Smooth muscle cell (in vitro differentiated cells): ENCODE measurements at regions not wholly inside any gene's neighbourhood (a gene's known extent, or its start where the extent isn't known, plus 50 kb on each side); places are given as distances from the start of the nearest gene placed in this dataset.

Experiments used
- DNase-seq: peaks from one replicate; lab custom pipeline; 2025; ENCODE audit not compliant: unreplicated experiment; lab: John Stamatoyannopoulos, UW
- H2AFZ ChIP-seq: fragments of 200-600 bp; sonication (generic); 2 replicates; pipeline ENCODE4 v1.6.0; 2016; ENCODE audit warnings: antibody characterized with exemption, low read depth, mild to moderate bottlenecking
- H3F3A ChIP-seq: fragments of 200-600 bp; sonication (generic); 2 replicates; pipeline ENCODE4 v1.6.0; 2017; ENCODE audit warnings: antibody characterized with exemption, low read depth
- H3K27ac ChIP-seq: fragments of 200-600 bp; sonication (generic); 2 replicates; pipeline ENCODE4 v1.5.1; 2016; ENCODE audit warnings: low read depth, mild to moderate bottlenecking
- H3K27me3 ChIP-seq: fragments of 200-600 bp; sonication (generic); 2 replicates; pipeline ENCODE4 v1.6.1; 2016; ENCODE audit warnings: low read depth, mild to moderate bottlenecking
- H3K36me3 ChIP-seq: fragments of 200-600 bp; sonication (generic); 2 replicates; pipeline ENCODE4 v1.5.1; 2016; ENCODE audit warnings: low read depth
- H3K4me1 ChIP-seq: fragments of 200-600 bp; sonication (generic); 2 replicates; pipeline ENCODE4 v1.5.1; 2016; ENCODE audit warnings: low read depth
- H3K4me2 ChIP-seq: fragments of 200-600 bp; sonication (generic); 2 replicates; pipeline ENCODE4 v1.6.0; 2016; ENCODE audit warnings: mild to moderate bottlenecking
- H3K4me3 ChIP-seq: fragments of 200-600 bp; sonication (generic); 2 replicates; pipeline ENCODE4 v1.5.1; 2016; ENCODE audit warnings: mild to moderate bottlenecking
- H3K79me2 ChIP-seq: fragments of 200-600 bp; sonication (generic); 2 replicates; pipeline ENCODE4 v1.6.0; 2016; ENCODE audit warnings: low read depth, mild to moderate bottlenecking
- H3K9ac ChIP-seq: fragments of 200-600 bp; sonication (generic); 2 replicates; pipeline ENCODE4 v1.6.0; 2016; ENCODE audit warnings: low read depth
- H3K9me3 ChIP-seq: fragments of 200-600 bp; sonication (generic); replicated peaks from 2 replicates; pipeline ENCODE4 v1.5.1; 2016; ENCODE audit warnings: low read depth
- H4K20me1 ChIP-seq: fragments of 200-600 bp; sonication (generic); 2 replicates; pipeline ENCODE4 v1.6.0; 2016; ENCODE audit warnings: low read depth
- CTCF ChIP-seq: fragments of 200-600 bp; sonication (generic); IDR thresholded peaks from 2 replicates; pipeline ENCODE4 v1.5.1; 2017; ENCODE audit warnings: borderline replicate concordance, mild to moderate bottlenecking, antibody characterized with exemption; ENCODE audit not compliant: insufficient read depth, poor library complexity, severe bottlenecking
- WGBS: methylation state at CpG from one replicate; pipeline ENCODE4 v1.1.7; 2016; ENCODE audit warnings: low lambda C conversion rate; 5-methylcytosine and 5-hydroxymethylcytosine counted together

- no peak for TF ChIP-seq CTCF
- no peaks in the 10 kb centered on the region for H3K79me2 ChIP-seq
- 88% methylated on average over 2 of the region's 2 CpGs for WGBS
- H3K9me3 ChIP-seq: no peaks in the 10 kb centered on the region
- no peaks in the 10 kb centered on the region for H3F3A ChIP-seq
- H3K4me1 ChIP-seq: no peaks in the 10 kb centered on the region
- H3K4me2 ChIP-seq: no peak overlapping the region
- no peaks in the 10 kb centered on the region for H3K27me3 ChIP-seq
- H3K4me3 ChIP-seq: no peak overlapping the region
- H3K36me3 ChIP-seq: no peaks in the 10 kb centered on the region
- DNase-seq: no peak
- H3K27ac ChIP-seq: no peak overlapping the region
- H2AFZ ChIP-seq: no peak overlapping the region
- H4K20me1 ChIP-seq: no peaks in the 10 kb centered on the region
- no peak overlapping the region for H3K9ac ChIP-seq
Measured at GRCh38 chr19:20482721-20483120, 82.9 kb downstream of the ZNF737 start.

GRCh38 chr19:20481736-20482135, 83.8 kb downstream of the ZNF737 start:
- Histone ChIP-seq H3F3A (no peaks in the 10 kb centered on the region), H3K4me1 (no peaks in the 10 kb centered on the region), H3K27ac (no peak overlapping the region), H3K27me3 (no peaks in the 10 kb centered on the region), H3K4me3 (no peak overlapping the region), H2AFZ (no peak overlapping the region), H3K4me2 (no peak overlapping the region), H4K20me1 (no peaks in the 10 kb centered on the region), H3K9ac (no peak overlapping the region), H3K36me3 (no peaks in the 10 kb centered on the region), H3K79me2 (no peaks in the 10 kb centered on the region), H3K9me3 (no peaks in the 10 kb centered on the region)
- no peak for TF ChIP-seq CTCF
- WGBS: 94% methylated on average over 1 of the region's 1 CpG
- no peak for DNase-seq

GRCh38 chr19:20479483-20479882, 86.1 kb downstream of the ZNF737 start:
- Histone ChIP-seq H3K27me3 (no peaks in the 10 kb centered on the region), H3K9ac (no peak overlapping the region), H3K36me3 (no peaks in the 10 kb centered on the region), H3K27ac (no peak overlapping the region), H2AFZ (no peak overlapping the region), H3F3A (no peaks in the 10 kb centered on the region), H3K4me2 (no peak overlapping the region), H3K4me1 (no peaks in the 10 kb centered on the region), H3K79me2 (no peaks in the 10 kb centered on the region), H3K9me3 (no peaks in the 10 kb centered on the region), H3K4me3 (no peak overlapping the region), H4K20me1 (no peaks in the 10 kb centered on the region)
- WGBS: 92% methylated on average over 1 of the region's 3 CpGs
- no peak for TF ChIP-seq CTCF
- no peak for DNase-seq

- Histone ChIP-seq H3K79me2 (no peaks in the 10 kb centered on the region), H3K27ac (no peak overlapping the region), H3K36me3 (no peaks in the 10 kb centered on the region), H3K4me1 (no peaks in the 10 kb centered on the region), H3F3A (no peaks in the 10 kb centered on the region), H3K4me3 (no peak overlapping the region), H3K9me3 (no peaks in the 10 kb centered on the region), H3K9ac (no peak overlapping the region), H3K27me3 (no peaks in the 10 kb centered on the region), H2AFZ (no peak overlapping the region), H4K20me1 (no peaks in the 10 kb centered on the region), H3K4me2 (no peak overlapping the region)
- no peak for DNase-seq
- WGBS: 94% methylated on average over 2 of the region's 3 CpGs
- TF ChIP-seq CTCF: no peak
Measured at GRCh38 chr19:20478936-20479335, 86.6 kb downstream of the ZNF737 start.
